Stimulated activated CD4-positive, alpha-beta T cell treated with anti-CD3 and anti-CD28 coated beads, Interleukin-12 subunit alpha, Interleukin-12 subunit beta, amount 100 ng/mL, for 48 hours (primary cell): ENCODE measurements at regions not wholly inside any gene's neighbourhood (a gene's known extent, or its start where the extent isn't known, plus 50 kb on each side); places are given as distances from the start of the nearest gene placed in this dataset.
"Not testable (repeated sequence)": the region's sequence is repeated elsewhere in the genome, so short reads cannot be mapped to it uniquely, and the experiment has no call there.

ENCODE experiments used
- DNase-seq, 3 donors: peaks; one replicate each; pipeline ENCODE4 v3.0.0-alpha.2; 2020; ENCODE audit warnings: low read depth in 2 of 3, low spot score in 1 of 3

DNA sequence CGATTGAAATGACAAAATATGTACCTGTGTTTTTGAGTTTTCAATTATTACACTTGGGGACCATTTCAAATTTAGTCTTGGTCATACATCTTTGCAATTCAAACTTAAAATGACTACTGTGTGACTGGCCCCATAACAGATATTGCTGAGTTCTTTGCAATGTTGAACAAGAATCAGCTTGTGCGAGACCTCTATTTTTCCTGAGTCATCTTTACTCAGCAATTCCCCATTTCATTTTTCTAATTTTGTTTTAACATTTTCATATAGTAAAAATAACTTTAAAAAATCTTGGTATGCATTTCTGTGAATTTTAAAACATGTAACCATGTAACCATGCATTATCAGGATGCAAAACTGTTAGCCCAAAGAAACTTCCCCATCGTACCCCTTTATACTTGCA is 678.1 kb downstream of the ANKRD7 start:
- DNase-seq, result no peak

DNA sequence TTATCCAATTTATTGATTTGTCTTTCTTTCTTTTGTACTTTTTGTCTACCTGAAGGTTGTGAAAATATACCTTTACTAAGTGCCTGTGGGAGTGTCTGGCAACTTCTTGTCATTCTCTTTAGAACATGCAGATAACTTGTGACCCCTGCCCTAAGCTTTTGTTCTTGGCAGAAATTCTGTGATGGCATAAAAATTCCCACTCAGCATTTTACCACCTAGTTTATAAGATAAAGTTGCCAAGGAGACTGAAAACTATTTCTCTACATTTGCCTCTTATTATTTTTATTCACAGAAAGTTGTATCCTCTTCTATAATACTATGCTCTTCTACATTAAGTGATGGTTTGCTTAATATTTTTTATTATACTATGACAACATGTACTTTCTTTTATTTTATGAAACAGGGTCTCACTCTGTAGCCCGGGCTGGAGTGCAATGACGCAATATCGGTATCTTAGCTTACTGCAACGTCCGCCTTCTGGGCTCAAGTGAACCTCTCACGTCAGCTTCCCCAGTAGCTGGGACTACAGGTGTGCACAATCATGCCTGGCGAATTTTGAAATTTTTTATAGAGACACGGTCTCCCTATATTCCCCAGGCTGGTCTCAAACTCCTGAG is 683.5 kb downstream of the ANKRD7 start:
- no peak for DNase-seq

DNA sequence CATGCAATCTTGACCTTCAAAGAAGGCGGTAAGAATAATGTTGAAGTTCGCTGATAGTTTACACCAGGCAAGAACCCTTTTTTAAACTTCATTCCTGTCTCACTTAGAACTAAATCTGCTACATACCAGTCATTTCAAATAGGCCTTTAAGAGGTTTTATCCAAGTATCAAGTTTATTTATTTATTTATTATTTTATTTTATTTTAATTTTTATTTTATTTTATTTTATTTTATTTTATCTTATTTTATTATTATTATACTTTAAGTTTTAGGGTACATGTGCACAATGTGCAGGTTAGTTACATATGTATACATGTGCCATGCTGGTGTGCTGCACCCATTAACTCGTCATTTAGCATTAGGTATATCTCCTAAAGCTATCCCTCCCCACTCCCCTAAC is 691.6 kb downstream of the ANKRD7 start:
- DNase-seq, result not testable (repeated sequence)

GRCh38 chr7:118918556-118918955 is 694.1 kb downstream of the ANKRD7 start:
- no peak for DNase-seq

DNA sequence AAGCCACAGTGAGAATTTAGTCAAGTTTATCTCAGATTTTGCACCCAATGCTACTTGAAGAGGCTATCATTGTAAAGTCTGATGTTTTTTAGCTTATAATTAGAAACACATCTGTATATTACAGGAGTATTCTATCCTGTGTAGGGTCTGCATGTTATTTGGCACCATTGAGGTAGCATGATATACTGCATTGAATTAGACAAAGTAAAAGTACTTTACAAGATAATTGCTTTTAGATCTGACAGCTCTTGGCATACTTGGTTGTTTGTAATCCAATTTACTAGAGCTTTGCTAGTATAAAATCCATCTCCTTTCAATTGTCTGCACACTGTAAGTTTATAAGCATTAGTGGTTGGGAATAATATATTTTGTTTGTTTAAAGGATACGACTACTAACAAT is 714.3 kb downstream of the ANKRD7 start:
- no peak for DNase-seq

GRCh38 chr7:118944271-118944670 is 719.8 kb downstream of the ANKRD7 start:
- no peak for DNase-seq

GRCh38 chr7:118945911-118946682 is 721.6 kb downstream of the ANKRD7 start:
- no peak for DNase-seq

DNA sequence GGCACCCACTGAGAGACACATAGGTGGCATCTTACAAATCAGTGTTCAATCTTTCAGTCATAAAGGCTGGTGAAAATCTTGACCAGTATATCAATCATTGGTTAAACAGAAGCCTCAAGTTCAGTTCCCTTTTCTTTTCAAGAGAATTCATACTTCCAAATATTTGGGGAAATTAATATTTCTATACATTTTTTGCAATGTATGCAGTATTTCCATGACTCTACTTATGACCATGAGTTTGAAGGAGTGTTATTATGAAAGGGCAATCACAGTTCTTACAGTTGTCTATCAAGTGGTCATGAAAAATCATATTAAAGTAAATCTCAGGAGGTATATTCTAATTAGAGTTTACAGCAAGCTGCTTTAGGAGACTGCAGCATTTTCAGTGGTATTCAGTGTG is 724.0 kb downstream of the ANKRD7 start:
- DNase-seq, result no peak

DNA sequence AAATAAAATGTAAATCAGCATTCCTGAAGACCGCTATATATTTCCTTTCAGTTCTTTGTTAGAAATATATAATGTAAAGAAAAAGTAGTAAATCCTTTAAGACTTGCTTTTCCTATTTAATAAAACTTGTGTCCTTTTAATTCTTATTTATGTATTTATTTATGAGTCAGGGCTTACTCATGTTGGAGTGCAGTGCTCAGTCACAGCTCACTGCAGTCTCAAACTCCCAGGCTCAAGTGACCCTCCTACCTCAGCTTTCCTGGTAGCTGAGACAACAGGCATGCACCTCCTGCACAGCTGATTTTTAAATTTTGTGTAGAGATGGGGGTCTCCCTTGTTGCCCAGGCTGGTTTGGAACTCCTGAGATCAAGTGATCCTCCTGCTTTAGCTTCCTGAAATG is 724.5 kb downstream of the ANKRD7 start:
- no peak for DNase-seq

- DNase-seq, result not testable (repeated sequence)
Measured at GRCh38 chr7:118956285-118956684, 731.8 kb downstream of the ANKRD7 start.

- DNase-seq, result no peak
Measured at GRCh38 chr7:118969370-118969769, 744.9 kb downstream of the ANKRD7 start.

DNA sequence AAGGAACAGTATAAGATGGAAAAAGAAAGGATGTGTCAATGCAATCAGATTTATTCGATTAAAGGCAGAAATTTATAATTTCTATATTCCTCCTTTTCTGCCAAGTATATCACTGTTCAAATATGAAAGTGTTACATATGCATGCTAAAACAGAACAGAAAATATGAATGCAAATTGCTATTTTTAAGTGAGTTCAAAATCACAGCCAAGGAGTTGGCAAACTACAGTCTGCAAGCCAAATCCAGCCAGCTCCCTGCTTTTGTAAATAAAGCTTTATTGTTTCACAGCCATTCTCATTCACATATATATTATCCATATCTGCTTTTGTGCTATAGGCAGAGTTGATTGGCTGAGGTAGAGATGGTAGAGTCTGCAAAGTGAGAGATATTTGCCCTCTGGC is 747.2 kb downstream of the ANKRD7 start:
- DNase-seq, result no peak

DNA sequence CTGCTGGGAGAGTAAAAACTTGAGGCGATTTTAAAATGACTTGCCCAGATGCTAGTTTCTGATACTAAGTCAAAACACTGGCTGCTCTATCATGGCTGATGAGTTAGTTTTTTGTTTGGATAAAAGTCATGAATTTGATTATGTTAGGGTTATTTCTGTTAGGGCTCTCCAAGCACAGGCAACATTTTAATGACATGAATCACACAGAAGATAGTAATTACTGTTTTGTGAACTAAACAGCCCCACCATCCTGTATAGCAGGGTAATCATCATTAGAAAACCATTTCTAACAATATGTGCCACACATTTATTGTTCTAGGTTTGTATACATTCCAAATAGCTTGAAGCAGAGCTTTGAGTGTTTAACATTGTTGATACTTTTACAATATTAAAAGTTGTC is 750.3 kb downstream of the ANKRD7 start:
- no peak for DNase-seq

DNA sequence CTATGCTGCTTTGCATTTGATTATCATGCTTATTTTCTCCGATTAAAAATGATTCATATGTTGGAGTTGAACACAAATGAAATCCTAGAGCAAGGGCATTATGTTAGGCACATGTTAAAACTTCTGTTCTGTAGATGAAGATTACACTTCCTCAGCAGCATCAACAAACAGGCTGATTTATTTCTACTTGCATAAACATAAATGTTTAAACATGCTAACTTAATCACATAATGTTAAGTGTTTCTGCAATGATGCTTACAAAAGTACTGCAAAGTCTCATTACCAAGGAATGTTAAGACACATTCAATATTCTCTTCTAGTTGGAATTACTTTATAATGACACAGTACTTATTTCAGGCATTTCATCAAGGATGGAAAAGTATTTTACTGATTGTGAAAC is 770.8 kb downstream of the ANKRD7 start:
- DNase-seq, result no peak

DNA sequence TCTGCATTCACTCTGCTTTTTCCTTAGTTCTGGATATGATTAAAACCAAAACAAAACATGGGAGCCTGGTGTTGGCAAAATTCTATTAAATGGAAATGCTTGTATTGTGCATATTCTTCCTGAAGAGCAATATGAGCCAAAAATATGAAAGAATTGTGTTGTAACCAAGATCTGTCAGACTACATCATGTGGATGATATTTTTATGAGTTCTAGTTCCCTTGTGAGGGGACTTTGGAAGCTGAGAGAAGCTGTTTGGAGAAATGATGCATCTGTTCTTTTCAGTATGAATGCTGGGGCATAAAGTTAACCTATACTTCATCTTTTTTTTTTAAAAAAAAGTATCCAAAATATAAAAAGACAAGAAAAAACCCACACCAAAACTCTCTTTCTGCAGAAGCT is 782.7 kb downstream of the ANKRD7 start:
- DNase-seq, result no peak

GRCh38 chr7:119010635-119011034 is 786.1 kb downstream of the ANKRD7 start:
- DNase-seq, result no peak

DNA sequence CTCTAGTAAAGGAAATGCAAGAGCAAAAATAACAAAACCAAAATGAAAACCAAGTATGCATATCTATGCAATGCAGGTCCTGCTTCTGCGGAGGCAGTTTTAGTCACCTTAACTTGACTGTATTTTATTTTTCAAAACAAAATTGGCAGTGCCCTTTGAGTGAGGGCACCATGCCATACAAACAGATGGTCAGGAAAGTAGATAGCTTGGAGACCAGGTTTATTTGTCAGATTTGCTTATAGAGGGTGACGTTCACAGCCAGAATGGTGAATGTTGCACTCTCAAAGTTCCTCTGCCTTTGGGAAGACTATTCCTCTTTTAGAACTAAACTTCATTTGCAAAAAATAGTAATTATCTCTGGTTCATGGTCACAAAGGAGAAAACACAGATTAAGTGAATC is 801.9 kb downstream of the ANKRD7 start:
- DNase-seq, result no peak

DNA sequence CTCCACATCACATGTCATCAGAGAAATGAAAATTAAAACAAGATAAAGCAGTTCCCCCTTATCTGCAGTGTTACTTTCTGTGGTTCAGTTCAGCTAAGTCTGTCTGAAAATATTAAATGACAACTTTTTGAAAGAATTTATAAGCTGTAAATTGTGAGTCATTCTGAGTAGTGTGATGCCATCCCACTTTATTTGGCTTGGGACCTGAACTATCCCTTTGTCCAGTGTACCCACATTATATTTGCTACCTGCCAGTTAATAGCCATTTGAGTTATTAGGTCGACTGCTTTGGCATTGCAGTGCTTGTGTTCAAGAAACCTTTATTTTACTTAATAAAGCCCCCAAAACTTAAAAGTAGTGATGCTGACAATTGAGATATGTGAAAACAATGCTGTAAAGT is 804.2 kb downstream of the ANKRD7 start:
- no peak for DNase-seq

- DNase-seq, result not testable (repeated sequence)
Measured at GRCh38 chr7:119032136-119032535, 807.6 kb downstream of the ANKRD7 start.

DNA sequence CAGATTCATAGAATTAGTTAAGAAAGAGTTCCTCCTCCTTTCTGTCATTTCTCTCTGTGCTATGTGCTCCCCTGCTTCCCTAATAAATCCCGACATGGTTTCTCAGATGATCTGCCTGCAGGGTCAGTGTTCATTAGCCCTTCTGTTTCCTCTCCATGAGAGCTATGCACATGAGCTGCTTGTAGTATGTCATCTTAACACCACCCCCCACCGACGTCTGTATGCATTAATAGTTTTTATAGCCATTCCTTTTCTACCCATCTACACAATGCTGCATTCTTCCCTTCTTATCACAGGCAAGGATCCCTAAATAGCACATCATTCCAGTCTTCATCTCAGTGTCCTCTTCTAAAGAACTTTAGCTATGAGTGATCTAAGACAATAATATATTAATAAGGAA is 809.1 kb downstream of the ANKRD7 start:
- DNase-seq, result no peak

DNA sequence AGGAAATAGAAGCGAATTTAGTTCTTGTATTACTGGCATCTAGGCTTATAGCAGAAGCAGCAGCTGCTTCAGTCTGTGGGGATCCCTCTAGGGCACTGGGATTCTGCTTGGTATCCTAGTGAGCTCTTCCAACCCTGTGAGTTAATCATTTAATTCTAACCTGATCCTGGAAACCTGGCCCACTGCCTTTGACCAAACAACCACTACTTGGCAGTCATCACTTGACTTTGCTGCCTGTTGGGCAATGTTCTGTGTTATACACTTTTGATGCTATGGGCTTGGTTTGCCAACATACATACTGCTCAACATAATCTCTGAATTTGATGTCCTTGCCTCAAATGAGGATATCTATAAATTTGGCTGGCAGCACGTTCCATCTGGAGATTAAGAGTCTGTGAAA is 813.4 kb downstream of the ANKRD7 start:
- no peak for DNase-seq

DNA sequence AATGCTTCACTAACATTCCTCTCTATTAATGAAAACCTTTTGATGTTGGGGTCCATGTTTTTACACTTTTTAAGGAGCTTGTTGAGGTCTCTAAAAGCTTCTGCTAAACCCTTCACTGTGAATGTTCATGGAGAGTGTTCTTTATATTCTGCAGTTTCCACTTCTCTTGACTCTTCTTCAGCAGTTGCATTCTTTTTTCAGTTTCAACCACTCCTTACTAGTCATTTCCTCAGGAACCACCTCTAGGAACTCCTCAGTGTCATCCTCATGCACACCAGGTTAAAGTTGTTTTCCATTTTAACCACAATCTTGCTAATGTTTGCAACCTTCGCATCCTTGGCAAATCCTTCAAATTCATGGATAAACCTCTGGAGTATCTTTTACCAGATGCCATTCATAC is 821.6 kb downstream of the ANKRD7 start:
- no peak for DNase-seq

DNA sequence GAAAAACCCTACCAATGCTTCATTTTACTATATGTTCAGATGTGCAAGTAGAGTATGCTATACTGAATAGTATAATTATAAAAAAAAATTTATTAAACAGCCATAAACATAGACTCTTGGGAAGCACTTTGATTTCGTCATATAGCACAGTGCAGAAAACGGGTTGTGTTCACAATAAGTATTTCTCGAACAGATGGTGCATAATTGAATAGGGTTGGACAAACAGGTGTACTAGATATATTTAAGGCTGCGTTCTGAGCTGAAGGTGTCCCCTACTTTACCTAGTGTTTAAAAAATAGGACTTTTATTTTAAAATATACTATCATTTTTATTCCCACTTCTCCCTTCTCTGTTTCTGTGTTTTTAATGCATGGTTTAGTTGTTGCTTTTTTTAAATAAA is 841.5 kb downstream of the ANKRD7 start:
- no peak for DNase-seq
